HCT116 (cell line): ENCODE measurements at regions not wholly inside any gene's neighbourhood (a gene's known extent, or its start where the extent isn't known, plus 50 kb on each side); places are given as distances from the start of the nearest gene placed in this dataset.

Source experiments
- ATAC-seq: fragments of 200-7000 bp; cut with Tn5 transposase; 2 replicates; pipeline ENCODE4 v1.9.1; 2020; ENCODE audit warnings: mild to moderate bottlenecking, moderate library complexity
- BruUV-seq: library from RNA; stranded (reverse); fragments of 400-500 nt; replicated peaks from 2 replicates; lab custom pipeline; 2021; lab: Mats Ljungman, UMichigan
- CTCF ChIA-PET: fragments of 300-600 bp; sonication (Branson Sonifier 250); formaldehyde crosslinking; loops from one replicate; lab custom pipeline; 2021; ENCODE audit warnings: antibody characterized with exemption; lab: Charles Lee
- POLR2A ChIA-PET: fragments of 300-600, 350-600 bp; sonication (Branson Sonifier 250); formaldehyde crosslinking; loops from one replicate; lab custom pipeline; 2021; ENCODE audit warnings: antibody characterized with exemption; lab: Charles Lee
- RAD21 ChIA-PET, 2 experiments: fragments of 300-600 bp; sonication (Branson Sonifier 250); formaldehyde crosslinking; loops; one replicate each; lab custom pipeline; 2023; ENCODE audit warnings: low total read pairs in 2 of 2; ENCODE audit not compliant: uncharacterized antibody in 2 of 2, unreplicated experiment in 2 of 2, low non-redundant PET in 1 of 2; lab: Charles Lee
- DNase-seq: peaks from one replicate; pipeline ENCODE4 v3.0.0-alpha.2; 2010; ENCODE audit warnings: low read depth, low spot score
- H2AFZ ChIP-seq: fragments of 200-600 bp; shearing (Covaris generic), sonication (generic); 2 replicates; pipeline ENCODE4 v1.6.1; 2017; ENCODE audit warnings: low read depth, mixed run types, mixed read lengths, antibody characterized with exemption, low read length; ENCODE audit not compliant: poor library complexity, severe bottlenecking
- H3K27ac ChIP-seq: 2 replicates; pipeline ENCODE4 v1.5.1; 2012; ENCODE audit warnings: low read depth, low read length
- H3K27me3 ChIP-seq: fragments of 200-600 bp; sonication (generic); 2 replicates; pipeline ENCODE4 v1.6.1; 2016; ENCODE audit warnings: mixed run types, low read length, mixed read lengths; ENCODE audit not compliant: insufficient read depth
- H3K36me3 ChIP-seq, 2 experiments: fragments of 200-500 bp in 1 of 2; fragments of 200-600 bp in 1 of 2; sonication (Bioruptor generic) in 1 of 2; sonication (generic) in 1 of 2; 2 replicates each; pipeline versions ENCODE4 v1.5.1 to v1.6.1; 2014 to 2016; ENCODE audit warnings: low read length in 2 of 2, inconsistent platforms in 1 of 2, mixed read lengths in 1 of 2, mixed run types in 1 of 2; ENCODE audit not compliant: insufficient read depth in 2 of 2, control insufficient read depth in 1 of 2
- H3K4me1 ChIP-seq, 2 experiments: fragments of 200-600 bp in 1 of 2; sonication (generic) in 1 of 2; 2 replicates each; pipeline versions ENCODE4 v1.5.1 to v1.6.1; 2012 to 2017; ENCODE audit warnings: low read length in 2 of 2, inconsistent platforms in 1 of 2, mild to moderate bottlenecking in 1 of 2, mixed read lengths in 1 of 2, mixed run types in 1 of 2, moderate library complexity in 1 of 2; ENCODE audit not compliant: insufficient read depth in 2 of 2, control insufficient read depth in 1 of 2
- H3K4me2 ChIP-seq: fragments of 200-600 bp; sonication (generic); 2 replicates; pipeline ENCODE4 v1.6.1; 2017; ENCODE audit warnings: mixed run types, low read length, mixed read lengths
- H3K4me3 ChIP-seq, 2 experiments: fragments of 200-600 bp in 1 of 2; sonication (generic) in 1 of 2; replicated peaks in 1 of 2; 2 replicates each; pipeline ENCODE4 v1.5.1; 2011 to 2016; ENCODE audit warnings: low read length in 2 of 2, control low read depth in 1 of 2, low read depth in 1 of 2, mild to moderate bottlenecking in 1 of 2, mixed read lengths in 1 of 2, mixed run types in 1 of 2
- H3K79me2 ChIP-seq: fragments of 200-600 bp; sonication (generic); 2 replicates; pipeline ENCODE4 v1.6.1; 2017; ENCODE audit warnings: mild to moderate bottlenecking, mixed run types, low read length, moderate library complexity, mixed read lengths; ENCODE audit not compliant: insufficient read depth
- H3K9ac ChIP-seq: fragments of 200-600 bp; sonication (generic); 2 replicates; pipeline ENCODE4 v1.6.1; 2016; ENCODE audit warnings: low read length, mixed read lengths
- H3K9me2 ChIP-seq: fragments of 200-600 bp; sonication (generic), shearing (Covaris generic); 2 replicates; pipeline ENCODE4 v1.6.1; 2017; ENCODE audit warnings: mixed run types, mild to moderate bottlenecking, moderate library complexity; ENCODE audit not compliant: insufficient read depth
- H3K9me3 ChIP-seq, 2 experiments: fragments of 200-500 bp in 1 of 2; fragments of 200-600 bp in 1 of 2; sonication (Bioruptor generic) in 1 of 2; sonication (generic) in 1 of 2; 2 replicates each; pipeline ENCODE4 v1.6.1; 2014 to 2017; ENCODE audit warnings: low read length in 2 of 2, mixed read lengths in 2 of 2, inconsistent platforms in 1 of 2, low read depth in 1 of 2, mild to moderate bottlenecking in 1 of 2, mixed run types in 1 of 2, moderate library complexity in 1 of 2; ENCODE audit not compliant: control insufficient read depth in 1 of 2, insufficient read depth in 1 of 2
- H4K20me1 ChIP-seq: fragments of 200-600 bp; sonication (generic), shearing (Covaris generic); 2 replicates; pipeline ENCODE4 v1.6.1; 2017; ENCODE audit warnings: mixed run types, mild to moderate bottlenecking, moderate library complexity; ENCODE audit not compliant: insufficient read depth
- ATF3 ChIP-seq: IDR thresholded peaks from 2 replicates; pipeline ENCODE4 v1.6.1; 2012
- CTCF ChIP-seq, 3 experiments: fragments of 200-600 bp in 1 of 3; sonication (generic) in 1 of 3; IDR thresholded peaks in 2 of 3; conservative IDR thresholded peaks in 1 of 3; 2 replicates each; pipeline ENCODE4 v1.5.1; 2012 to 2017; ENCODE audit warnings: low read depth in 2 of 3, low read length in 2 of 3, antibody characterized with exemption in 1 of 3, borderline replicate concordance in 1 of 3, control low read depth in 1 of 3, mild to moderate bottlenecking in 1 of 3, mixed read lengths in 1 of 3, mixed run types in 1 of 3, moderate library complexity in 1 of 3; ENCODE audit not compliant: insufficient read depth in 1 of 3
- EGR1 ChIP-seq: IDR thresholded peaks from 2 replicates; pipeline ENCODE4 v1.6.1; 2012; ENCODE audit warnings: low read depth
- EZH2 ChIP-seq: fragments of 200-600 bp; sonication (generic); IDR thresholded peaks from 2 replicates; pipeline ENCODE4 v1.6.1; 2017; ENCODE audit warnings: antibody characterized with exemption, mixed run types
- EZH2phosphoT487 ChIP-seq: fragments of 200-600 bp; IDR thresholded peaks from 2 replicates; pipeline ENCODE4 v1.6.1; 2018; ENCODE audit warnings: antibody characterized with exemption, borderline replicate concordance
- FOSL1 ChIP-seq: IDR thresholded peaks from 2 replicates; pipeline ENCODE4 v1.6.1; 2012; ENCODE audit warnings: low read depth
- JUND ChIP-seq: IDR thresholded peaks from 2 replicates; pipeline ENCODE4 v1.6.1; 2012
- POLR2AphosphoS5 ChIP-seq: IDR thresholded peaks from 2 replicates; pipeline ENCODE4 v1.6.1; 2011; ENCODE audit warnings: mild to moderate bottlenecking, low read depth, low read length, moderate library complexity
- RAD21 ChIP-seq: IDR thresholded peaks from 2 replicates; pipeline ENCODE4 v1.6.1; 2012; ENCODE audit warnings: low read depth, mild to moderate bottlenecking
- TCF7L2 ChIP-seq: IDR thresholded peaks from 2 replicates; pipeline ENCODE4 v1.7.0; 2011; ENCODE audit warnings: borderline replicate concordance, inconsistent platforms; ENCODE audit not compliant: insufficient read depth, insufficient read length; ENCODE audit errors: extremely low read depth
- YY1 ChIP-seq: IDR thresholded peaks from 2 replicates; pipeline ENCODE4 v1.6.1; 2011; ENCODE audit warnings: low read length, low read depth, moderate library complexity, mild to moderate bottlenecking; ENCODE audit not compliant: insufficient replicate concordance; ENCODE audit errors: extremely low read depth
- ZBTB33 ChIP-seq: IDR thresholded peaks from 2 replicates; pipeline ENCODE4 v1.6.1; 2011; ENCODE audit warnings: mild to moderate bottlenecking, low read length, moderate library complexity; ENCODE audit not compliant: insufficient replicate concordance; ENCODE audit errors: extremely low read depth
- ZFX ChIP-seq: fragments of 450-650 bp; IDR thresholded peaks from 2 replicates; pipeline ENCODE4 v1.6.1; 2017
- ZNF274 ChIP-seq: fragments of 200-500 bp; sonication (Bioruptor generic); IDR thresholded peaks from 2 replicates; pipeline ENCODE4 v1.6.1; 2014; ENCODE audit warnings: mild to moderate bottlenecking, low read depth, low read length, inconsistent platforms
- intact Hi-C: fragments of 100-400 bp; cut with micrococcal nuclease; formaldehyde crosslinking; loops from 2 replicates; pipeline ENCODE4 v1.10.0; 2022

GRCh38 chr2:53127061-53127650 lies 640.4 kb upstream of the CHAC2 start:
- no peaks in the 10 kb centered on the region for H3K9me3 ChIP-seq
- ChIA-PET RAD21 (no interaction called here), CTCF (no interaction called here), POLR2A (no interaction called here)
- H4K20me1 ChIP-seq: no peaks in the 10 kb centered on the region
- no peak overlapping the region for H3K4me2 ChIP-seq
- no peaks in the 10 kb centered on the region for H3K27me3 ChIP-seq
- ATAC-seq: no peak
- H3K27ac ChIP-seq: no peak overlapping the region
- peaks cover 9 to 27% of the 10 kb centered on the region in 2 experiments; a peak in 3 of 4 replicates for H3K4me1 ChIP-seq
- no peak for DNase-seq
- no peaks in the 10 kb centered on the region for H3K9me2 ChIP-seq
- intact Hi-C loops: no loop called here
- H3K9ac ChIP-seq: no peak overlapping the region
- no peak overlapping the region for H3K4me3 ChIP-seq
- no peaks in the 10 kb centered on the region for H3K36me3 ChIP-seq
- H2AFZ ChIP-seq: peak overlapping the region; percentile 19
- no peak for TF ChIP-seq EGR1
- no peak for TF ChIP-seq FOSL1
- no peak for TF ChIP-seq ZBTB33
- no peak for TF ChIP-seq JUND
- BruUV-seq: no TSS peak
- H3K79me2 ChIP-seq: no peaks in the 10 kb centered on the region

GRCh38 chr2:53114991-53115390 lies 652.6 kb upstream of the CHAC2 start:
- intact Hi-C loops: no loop called here
- no peak overlapping the region for H3K9ac ChIP-seq
- H3K36me3 ChIP-seq: no peaks in the 10 kb centered on the region
- no peaks in the 10 kb centered on the region for H3K27me3 ChIP-seq
- no peak overlapping the region for H2AFZ ChIP-seq
- no peak overlapping the region for H3K4me2 ChIP-seq
- ChIA-PET RAD21 (no interaction called here), POLR2A (no interaction called here), CTCF (no interaction called here)
- no peaks in the 10 kb centered on the region for H4K20me1 ChIP-seq
- H3K4me3 ChIP-seq: no peak overlapping the region
- ATAC-seq (no peak), DNase-seq (no peak)
- H3K9me2 ChIP-seq: no peaks in the 10 kb centered on the region
- no peaks in the 10 kb centered on the region for H3K4me1 ChIP-seq
- H3K27ac ChIP-seq: no peak overlapping the region
- H3K79me2 ChIP-seq: no peaks in the 10 kb centered on the region
- no TSS peak for BruUV-seq
- H3K9me3 ChIP-seq: no peaks in the 10 kb centered on the region
- TF ChIP-seq ZBTB33 (no peak), EZH2phosphoT487 (no peak), EZH2 (no peak), ZNF274 (no peak), ZFX (no peak), YY1 (no peak), TCF7L2 (no peak), POLR2AphosphoS5 (no peak), CTCF (IDR thresholded peaks at IDR 0.05 in 2 of 3, conservative IDR thresholded peaks at IDR 0.05 in 1 of 3; ENCODE audit: borderline replicate concordance in 1 of 3, insufficient read depth in 1 of 3, low read depth in 2 of 3, low read length in 2 of 3) (no peak), RAD21 (no peak), ATF3 (no peak)
